Coronary artery (tissue), 2 donors: ENCODE measurements at regions not wholly inside any gene's neighbourhood (a gene's known extent, or its start where the extent isn't known, plus 50 kb on each side); places are given as distances from the start of the nearest gene placed in this dataset.

Source experiments
- DNase-seq: peaks from one replicate; pipeline ENCODE4 v3.0.0-alpha.2; 2017; ENCODE audit warnings: low spot score
- H3K27ac ChIP-seq, 2 donors: fragments of 200-600 bp; sonication (generic); one replicate each; pipeline ENCODE4 v1.5.1; 2016 to 2019
- H3K4me3 ChIP-seq: fragments of 200-600 bp; sonication (generic); 2 replicates; pipeline ENCODE4 v1.5.1; 2016; ENCODE audit warnings: mild to moderate bottlenecking, moderate library complexity
- CTCF ChIP-seq: fragments of 200-600 bp; sonication (generic); IDR thresholded peaks from one replicate; pipeline ENCODE4 v1.5.1; 2019; ENCODE audit warnings: antibody characterized with exemption

- DNase-seq = no peak
- H3K4me3 ChIP-seq = no peak overlapping the region
- no peak overlapping the region for H3K27ac ChIP-seq
- TF ChIP-seq CTCF = no peak
These were observed 369.1 kb downstream of the JRKL start for GRCh38 chr11:96758957-96759356.

GRCh38 chr11:96760306-96760705 lies 370.5 kb downstream of the JRKL start:
- Histone ChIP-seq H3K4me3 (no peak overlapping the region), H3K27ac (no peak overlapping the region)
- no peak for TF ChIP-seq CTCF
- DNase-seq = no peak

- Histone ChIP-seq H3K27ac (no peak overlapping the region), H3K4me3 (no peak overlapping the region)
- DNase-seq = no peak
- TF ChIP-seq CTCF = no peak
These were observed 371.0 kb downstream of the JRKL start for GRCh38 chr11:96760815-96761214.

- no peak overlapping the region for H3K4me3 ChIP-seq
- no peak for TF ChIP-seq CTCF
- no peak for DNase-seq
- no peak overlapping the region for H3K27ac ChIP-seq
These were observed 371.6 kb downstream of the JRKL start for GRCh38 chr11:96761451-96761850.

- H3K4me3 ChIP-seq = no peak overlapping the region
- DNase-seq = no peak
- no peak overlapping the region for H3K27ac ChIP-seq
- no peak for TF ChIP-seq CTCF
These were observed 373.4 kb downstream of the JRKL start for GRCh38 chr11:96763244-96763643.

GRCh38 chr11:96778272-96778671 lies 388.5 kb downstream of the JRKL start:
- no peak overlapping the region for H3K4me3 ChIP-seq
- DNase-seq = no peak
- no peak overlapping the region for H3K27ac ChIP-seq
- no peak for TF ChIP-seq CTCF

GRCh38 chr11:96779030-96779429 lies 389.2 kb downstream of the JRKL start:
- no peak for DNase-seq
- no peak overlapping the region for H3K27ac ChIP-seq
- no peak overlapping the region for H3K4me3 ChIP-seq

More at GRCh38 chr11:96779030-96779429, 389.2 kb downstream of the JRKL start:
- TF ChIP-seq CTCF = no peak
